ENCODE measurements at regions not wholly inside any gene's neighbourhood (a gene's known extent, or its start where the extent isn't known, plus 50 kb on each side); places are given as distances from the start of the nearest gene placed in this dataset.

- no peak for TF ChIP-seq POLR2AphosphoS5 (IDR thresholded peaks at IDR 0.05; ENCODE audit: low read depth, low read length)
- no peak for TF ChIP-seq CTCF (IDR thresholded peaks at IDR 0.05)
- no peak for TF ChIP-seq SIN3A (IDR thresholded peaks at IDR 0.05; ENCODE audit: borderline replicate concordance, insufficient read depth, low read depth, low read length)
- no peak for TF ChIP-seq REST (IDR thresholded peaks at IDR 0.05; ENCODE audit: insufficient read depth in 1 of 2, low read depth in 2 of 2, low read length in 1 of 2)
Measured at GRCh38 chr1:24993871-24994580, 64.0 kb upstream of the RUNX3 start.
